AG04450 (cell line): ENCODE measurements at regions not wholly inside any gene's neighbourhood (a gene's known extent, or its start where the extent isn't known, plus 50 kb on each side); places are given as distances from the start of the nearest gene placed in this dataset. TPM values are rescaled to one million over a fixed set of nuclear protein-coding genes. Genes with fewer than 3 reads are reported as not detected.

ENCODE experiments used
- CTCF ChIA-PET: fragments of 300-600, 350-600 bp; formaldehyde crosslinking; extraction: SDS; loops from one replicate; lab custom pipeline; 2022; ENCODE audit warnings: antibody characterized with exemption, inconsistent platforms; lab: Charles Lee
- POLR2A ChIA-PET: fragments of 350-600 bp; formaldehyde crosslinking; extraction: SDS; loops from one replicate; lab custom pipeline; 2021; ENCODE audit warnings: antibody characterized with exemption, inconsistent platforms; lab: Yijun Ruan, JAX
- DNase-seq: peaks from one replicate; pipeline ENCODE4 v3.0.0-alpha.2; 2011; ENCODE audit warnings: low read depth, low spot score
- H3K27ac ChIP-seq: one replicate; pipeline ENCODE4 v1.5.1; 2012; ENCODE audit warnings: low read depth, low read length, control low read depth
- H3K27me3 ChIP-seq: one replicate; pipeline ENCODE4 v1.6.0; 2012; ENCODE audit warnings: low read length; ENCODE audit not compliant: control insufficient read depth, insufficient read depth
- H3K4me3 ChIP-seq: 2 replicates; pipeline ENCODE4 v1.5.1; 2011; ENCODE audit warnings: mild to moderate bottlenecking, low read depth, low read length, control low read depth
- H3K9me3 ChIP-seq: 2 replicates; pipeline ENCODE4 v1.5.1; 2012; ENCODE audit warnings: low read length; ENCODE audit not compliant: control insufficient read depth, insufficient read depth
- small RNA-seq: library from RNA; depleted of rRNA; stranded (forward); fragments of <200 nt; gene quantifications from one replicate; pipeline ENCODE3, GENCODE V24; 2012; ENCODE audit warnings: low read depth; ENCODE audit not compliant: insufficient read length
- TF ChIP-seq, protein P1 (sequence below): IDR thresholded peaks from 2 replicates; pipeline ENCODE4 v1.5.1; 2011; ENCODE audit warnings: low read depth, low read length, control low read depth, inconsistent platforms

DNA sequence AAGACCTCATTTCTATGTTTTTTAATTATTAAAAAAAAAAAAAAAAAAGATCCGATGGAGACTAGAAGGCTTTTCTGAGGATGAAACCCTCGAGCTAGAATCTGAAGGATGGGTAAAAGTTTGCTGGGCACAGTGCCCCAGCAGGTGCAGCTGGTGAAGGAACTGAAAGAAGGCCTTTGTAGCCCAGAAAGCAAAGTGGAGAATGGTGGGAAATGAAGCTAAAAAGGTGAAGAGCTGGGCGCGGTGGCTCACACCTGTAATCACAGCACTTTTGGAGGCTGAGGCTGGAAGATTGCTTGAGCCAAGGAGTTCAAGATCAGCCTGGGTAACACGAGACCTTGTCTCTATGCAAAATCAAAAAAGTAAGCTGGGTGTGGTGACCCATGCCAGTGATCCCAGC, 50.3 kb upstream of the SEC14L1 start:
- Histone ChIP-seq H3K27ac (no peak overlapping the region), H3K9me3 (no peaks in the 10 kb centered on the region), H3K27me3 (no peaks in the 10 kb centered on the region), H3K4me3 (no peak overlapping the region)
- no peak for DNase-seq
- ChIA-PET CTCF (interaction anchor here (0.6 to 1.0 kb wide), 5 partner anchors 15 to 401 kb away, joined by 3 to 5 read pairs (median 4); no protein-coding TSS in a partner anchor), POLR2A (interaction anchor here (0.6 to 1.0 kb wide), 3 partner anchors 35 to 233 kb away, joined by 3 to 6 read pairs (median 3); no protein-coding TSS in a partner anchor)
- TF ChIP-seq, protein P1, sequence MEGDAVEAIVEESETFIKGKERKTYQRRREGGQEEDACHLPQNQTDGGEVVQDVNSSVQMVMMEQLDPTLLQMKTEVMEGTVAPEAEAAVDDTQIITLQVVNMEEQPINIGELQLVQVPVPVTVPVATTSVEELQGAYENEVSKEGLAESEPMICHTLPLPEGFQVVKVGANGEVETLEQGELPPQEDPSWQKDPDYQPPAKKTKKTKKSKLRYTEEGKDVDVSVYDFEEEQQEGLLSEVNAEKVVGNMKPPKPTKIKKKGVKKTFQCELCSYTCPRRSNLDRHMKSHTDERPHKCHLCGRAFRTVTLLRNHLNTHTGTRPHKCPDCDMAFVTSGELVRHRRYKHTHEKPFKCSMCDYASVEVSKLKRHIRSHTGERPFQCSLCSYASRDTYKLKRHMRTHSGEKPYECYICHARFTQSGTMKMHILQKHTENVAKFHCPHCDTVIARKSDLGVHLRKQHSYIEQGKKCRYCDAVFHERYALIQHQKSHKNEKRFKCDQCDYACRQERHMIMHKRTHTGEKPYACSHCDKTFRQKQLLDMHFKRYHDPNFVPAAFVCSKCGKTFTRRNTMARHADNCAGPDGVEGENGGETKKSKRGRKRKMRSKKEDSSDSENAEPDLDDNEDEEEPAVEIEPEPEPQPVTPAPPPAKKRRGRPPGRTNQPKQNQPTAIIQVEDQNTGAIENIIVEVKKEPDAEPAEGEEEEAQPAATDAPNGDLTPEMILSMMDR, result no peak

Small RNA genes in the stretch of these regions (small RNA-seq; reads per million reads assigned to genes)
- gene RF00017 (not detected), gene SCARNA16 (not detected)
